HG03103 (cell line): ENCODE measurements at regions not wholly inside any gene's neighbourhood (a gene's known extent, or its start where the extent isn't known, plus 50 kb on each side); places are given as distances from the start of the nearest gene placed in this dataset.
"Not testable (repeated sequence)": the region's sequence is repeated elsewhere in the genome, so short reads cannot be mapped to it uniquely, and the experiment has no call there.

Source experiments
- ATAC-seq: cut with Tn5 transposase; IDR thresholded peaks from one replicate; pipeline ENCODE4 v1.9.1; 2021; ENCODE audit warnings: low read depth; ENCODE audit not compliant: unreplicated experiment

DNA sequence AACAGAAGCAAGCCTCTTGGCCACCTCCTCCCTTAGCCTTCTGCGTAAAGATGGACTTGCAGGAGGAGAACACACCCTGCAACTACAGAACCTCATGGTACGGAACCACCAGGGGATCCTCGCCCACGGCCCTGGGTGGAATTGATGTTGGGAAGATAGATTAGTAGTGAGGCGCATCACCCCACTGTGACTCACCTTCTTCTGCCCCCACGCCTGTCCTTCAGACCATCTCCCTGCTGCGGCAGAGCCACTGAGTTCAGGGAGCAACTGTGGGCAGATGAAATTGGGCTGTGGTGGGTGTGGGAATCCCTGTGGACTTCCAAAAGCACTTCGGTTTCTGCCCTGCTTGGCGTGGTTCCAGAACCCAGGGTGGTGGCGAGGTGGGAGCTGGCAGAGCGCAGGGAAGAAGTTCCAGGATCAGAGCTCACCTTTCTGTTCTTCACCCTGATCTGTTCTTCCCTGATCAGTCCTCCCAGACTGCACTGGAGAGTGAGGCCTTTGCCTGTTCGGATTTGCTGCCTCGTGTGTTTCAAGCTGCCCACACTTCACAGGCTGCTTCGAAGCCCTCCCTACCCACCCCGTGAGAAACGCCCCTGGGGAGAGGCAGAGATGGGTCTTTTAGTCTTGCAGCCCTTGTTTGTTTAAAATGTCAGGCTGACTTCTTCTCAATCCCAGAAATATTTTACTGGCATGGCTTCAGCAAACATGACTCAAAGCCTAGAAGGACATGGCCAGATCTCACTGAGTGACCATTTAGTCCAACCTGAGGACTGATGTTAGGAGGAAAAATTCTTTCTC, 92.8 kb upstream of the MLN start:
- no peak for ATAC-seq

DNA sequence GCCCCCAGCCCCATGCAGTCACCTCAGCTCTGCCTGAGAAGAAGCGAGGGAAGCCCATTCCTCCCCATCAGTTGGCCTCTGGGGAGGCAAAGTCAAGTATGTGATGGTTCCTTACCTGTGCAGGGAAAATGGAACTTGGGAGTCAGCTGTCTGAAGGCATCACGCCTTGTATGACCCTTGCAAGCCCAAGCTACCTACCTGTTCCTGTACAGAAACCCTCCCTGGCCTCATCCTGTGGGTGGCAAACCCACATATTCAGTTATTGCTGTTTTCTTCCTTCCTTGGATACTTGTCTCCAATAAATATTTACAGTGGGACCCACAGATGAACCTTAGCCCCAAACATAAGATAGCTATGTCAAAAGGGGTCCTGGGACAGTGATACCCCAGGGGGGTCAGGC, 92.2 kb upstream of the MLN start:
- ATAC-seq: no peak

DNA sequence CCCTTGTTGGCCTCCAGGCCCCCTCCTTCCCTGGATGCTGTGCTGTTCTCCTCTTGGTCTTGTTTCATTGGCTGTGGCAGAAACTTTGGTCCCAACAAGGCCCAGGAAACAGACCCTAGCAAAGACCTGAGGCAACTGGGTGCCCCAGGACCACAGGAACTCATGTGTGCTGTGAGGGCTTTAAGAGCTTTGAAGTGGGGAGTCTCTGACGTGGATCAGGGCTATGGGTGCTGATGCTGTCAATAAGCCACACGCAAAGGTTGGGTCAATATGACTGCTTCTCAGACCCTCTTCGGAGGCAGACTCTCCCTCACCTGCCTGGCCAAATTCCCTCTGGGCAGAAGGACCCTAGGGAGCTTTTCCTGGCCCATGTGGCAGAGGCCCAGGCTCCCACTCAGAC, 91.5 kb upstream of the MLN start:
- no peak for ATAC-seq

DNA sequence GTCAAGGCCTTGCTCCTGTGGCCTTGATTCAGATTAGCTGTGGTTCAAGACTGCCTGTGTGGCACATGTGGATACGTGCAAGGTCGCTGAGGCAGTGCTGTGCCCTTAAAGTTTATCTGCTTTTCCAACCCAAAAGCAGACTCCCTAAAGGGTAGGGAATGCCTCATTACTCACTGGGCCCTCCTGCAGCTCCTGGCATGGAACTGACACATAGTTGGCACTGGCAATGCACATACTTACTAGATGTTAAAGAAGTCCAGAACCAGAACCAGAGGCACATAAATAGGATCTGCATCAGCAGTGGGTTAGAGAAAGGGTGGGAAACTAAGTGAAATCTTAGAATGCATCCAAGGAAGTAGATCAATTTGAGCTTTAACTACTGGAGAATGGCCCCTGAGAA, 90.6 kb upstream of the MLN start:
- ATAC-seq: no peak

DNA sequence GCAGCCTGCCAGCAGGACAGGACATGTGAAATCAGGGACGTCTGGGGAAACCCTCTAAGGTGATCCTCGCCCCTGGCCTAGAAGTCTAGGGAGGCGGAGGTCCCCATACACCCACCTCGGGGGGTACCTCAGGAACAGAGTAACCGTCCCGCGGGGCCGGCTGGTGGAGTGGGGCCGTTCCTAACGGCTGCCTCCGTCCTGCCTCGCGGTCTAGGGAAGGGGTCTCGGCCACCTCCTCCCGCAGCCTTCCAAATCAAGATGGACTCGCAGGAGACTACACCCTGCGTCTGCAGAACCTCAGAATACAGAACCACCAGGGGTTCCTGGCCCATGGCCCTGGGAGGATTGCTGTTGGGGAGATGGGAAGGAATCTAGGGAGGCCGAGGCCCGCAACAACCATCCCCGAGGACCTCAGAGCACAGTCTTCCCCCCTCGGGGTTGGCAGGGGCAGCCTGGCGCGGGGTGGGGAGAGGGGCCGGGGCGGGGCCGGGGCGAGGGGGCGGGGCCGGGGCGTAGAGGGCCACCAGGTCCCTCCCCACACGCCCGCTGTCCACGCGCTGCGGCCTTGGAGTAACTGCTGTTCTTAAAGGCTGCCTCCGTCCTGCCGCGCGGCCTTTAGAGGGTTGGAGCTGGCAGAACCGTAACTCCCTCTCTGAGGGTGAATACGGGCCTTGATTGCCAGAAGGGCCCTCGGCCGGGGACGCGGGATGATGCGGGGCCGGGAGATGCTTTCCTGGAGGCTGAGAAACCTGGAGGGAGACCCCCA, 89.0 kb upstream of the MLN start:
- no peak for ATAC-seq

DNA sequence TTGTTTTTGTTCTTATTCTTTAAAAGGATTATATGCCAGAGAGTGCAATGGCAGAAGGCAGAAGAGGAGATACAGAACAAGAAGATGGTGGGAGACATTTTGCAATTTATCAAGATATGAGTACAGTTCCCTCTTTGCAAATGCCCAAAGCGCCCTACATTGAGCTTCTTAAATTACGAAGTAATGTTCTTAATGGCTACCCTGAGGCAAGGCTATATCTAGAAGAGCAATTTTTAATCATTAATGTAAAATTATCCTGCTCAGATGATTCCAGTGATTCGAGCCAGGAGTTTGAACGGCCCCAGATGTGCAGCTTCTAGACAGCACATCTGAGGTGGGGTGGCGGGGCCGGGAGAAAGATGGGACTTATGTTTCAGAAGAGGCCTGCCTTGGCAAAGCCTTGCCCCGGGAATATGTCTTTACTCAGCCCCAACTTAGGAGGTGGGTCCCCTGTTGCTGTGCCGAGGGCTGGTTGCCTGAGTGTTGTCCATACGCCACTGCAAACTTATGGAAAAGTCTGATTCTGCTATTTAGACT, 84.9 kb upstream of the MLN start:
- no peak for ATAC-seq

DNA sequence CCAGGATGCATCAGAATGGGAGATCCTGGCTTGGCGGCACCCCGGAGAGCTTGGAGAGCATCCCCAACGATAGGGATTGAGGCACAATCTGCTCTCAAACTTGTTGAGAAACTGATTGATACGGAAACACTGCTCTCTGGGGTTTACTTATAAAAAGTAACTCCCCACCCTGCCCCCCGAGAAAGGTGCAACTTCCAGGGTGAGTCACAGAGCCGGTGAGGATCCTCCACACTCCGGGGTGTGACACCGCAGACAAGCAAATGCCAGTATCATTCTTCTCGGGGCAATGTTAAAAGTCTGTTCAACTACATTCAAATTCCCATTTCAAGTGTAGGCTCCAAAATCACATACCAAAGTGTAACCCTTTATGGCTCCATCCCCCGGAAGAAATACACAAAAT, 84.4 kb upstream of the MLN start:
- no peak for ATAC-seq

DNA sequence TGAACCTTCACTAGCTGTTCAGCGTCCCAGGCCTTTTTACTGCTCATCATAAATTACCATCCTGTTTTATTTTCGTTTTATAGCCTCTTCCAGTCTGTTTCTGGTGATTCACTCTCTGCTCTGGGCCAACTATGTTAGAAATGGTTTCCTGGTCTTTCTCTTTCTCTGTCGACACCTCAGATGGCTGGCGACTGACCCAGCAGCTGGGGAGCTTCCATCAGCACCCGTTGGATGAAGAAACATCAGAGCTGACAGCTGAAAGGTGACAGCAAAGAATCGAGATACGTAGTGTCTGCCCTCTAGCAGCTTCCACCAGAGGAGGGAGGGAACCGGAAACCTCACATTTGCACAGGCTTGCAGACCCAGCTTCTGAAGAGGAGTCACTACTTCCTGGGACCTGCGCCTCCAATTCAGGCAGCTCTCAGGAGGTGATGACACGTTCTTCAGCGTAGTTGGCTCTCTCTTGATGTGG, 82.9 kb upstream of the MLN start:
- no peak for ATAC-seq

DNA sequence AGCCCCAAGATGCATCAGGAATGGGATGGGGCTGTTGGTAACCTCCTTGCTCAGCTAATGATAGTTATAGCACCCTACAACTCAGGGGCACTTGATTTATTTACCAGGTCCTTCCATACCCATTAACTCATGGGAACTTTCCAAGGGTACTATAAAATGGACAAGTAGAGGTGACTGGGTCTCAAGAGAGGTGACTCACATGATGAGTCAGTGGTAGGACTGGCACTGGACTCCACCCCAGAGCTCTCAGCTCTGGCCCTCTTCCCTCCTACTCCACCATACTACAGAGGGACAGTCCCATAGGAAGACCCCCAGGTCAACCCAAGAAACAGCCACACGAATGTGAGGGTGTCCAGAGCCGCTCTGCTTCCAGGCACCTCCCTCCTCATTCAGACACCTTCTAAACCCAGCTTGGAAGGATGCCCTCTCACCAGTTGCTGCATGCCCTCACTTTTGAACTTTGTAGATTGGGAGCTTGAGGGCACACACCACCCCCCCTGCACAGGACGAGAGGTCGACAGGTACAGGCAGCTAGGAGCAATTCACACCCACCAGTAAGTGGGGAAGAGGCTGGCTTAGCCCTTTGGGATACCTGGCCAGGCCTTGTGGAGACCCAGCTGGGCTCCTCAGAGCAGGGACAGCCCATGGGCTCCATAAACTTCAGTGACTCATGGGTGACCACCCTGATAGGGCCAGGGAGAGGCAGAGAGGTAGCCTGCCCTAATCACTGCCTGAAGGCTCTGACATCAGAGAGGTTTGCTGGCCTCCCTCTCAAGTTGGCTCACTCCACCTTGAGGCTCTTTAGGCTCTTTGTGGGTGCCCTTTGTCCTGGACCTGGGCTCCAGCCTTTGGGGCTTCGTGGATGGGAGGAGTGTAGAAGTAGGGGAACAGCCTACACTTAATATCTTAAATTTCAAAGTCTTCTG, 81.6 kb upstream of the MLN start:
- no peak for ATAC-seq

DNA sequence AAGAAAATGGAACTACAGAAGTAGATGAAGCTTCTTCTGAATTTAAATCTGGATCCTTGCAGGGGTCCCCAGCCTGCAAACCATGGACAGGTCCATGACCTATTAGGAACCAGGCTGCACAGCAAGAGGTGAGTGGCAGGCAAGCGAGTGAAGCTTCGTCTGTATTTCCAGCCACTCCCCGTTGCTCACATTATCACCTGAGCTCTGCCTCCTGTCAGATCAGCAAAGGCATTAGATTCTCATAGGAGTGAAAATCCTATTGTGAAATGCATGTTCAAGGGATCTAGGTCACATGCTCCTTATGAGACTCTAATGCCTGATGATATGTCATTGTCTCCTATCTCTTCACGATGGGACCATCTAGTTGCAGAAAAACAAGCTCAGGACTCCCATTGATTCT, 79.8 kb upstream of the MLN start:
- not testable (repeated sequence) for ATAC-seq

DNA sequence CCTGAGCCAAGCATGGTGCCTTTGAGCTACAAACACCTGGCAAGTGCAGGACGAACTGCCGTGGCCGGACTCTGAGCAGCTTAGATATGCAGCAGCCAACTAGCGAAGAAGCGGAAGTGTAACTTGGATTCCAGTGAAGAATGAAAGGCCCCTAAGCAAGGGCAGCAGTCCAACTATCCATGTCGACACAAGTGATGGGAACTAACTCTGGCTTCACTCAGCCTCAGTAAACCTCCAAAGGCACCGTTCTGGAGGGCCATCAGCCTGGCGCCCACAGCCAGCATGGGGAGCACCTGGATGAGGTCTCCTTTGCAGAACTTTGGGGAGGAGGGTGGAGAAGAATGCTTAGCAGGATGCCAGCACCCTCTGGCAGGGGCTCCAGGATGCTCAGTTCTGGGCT, 78.4 kb upstream of the MLN start:
- no peak for ATAC-seq

DNA sequence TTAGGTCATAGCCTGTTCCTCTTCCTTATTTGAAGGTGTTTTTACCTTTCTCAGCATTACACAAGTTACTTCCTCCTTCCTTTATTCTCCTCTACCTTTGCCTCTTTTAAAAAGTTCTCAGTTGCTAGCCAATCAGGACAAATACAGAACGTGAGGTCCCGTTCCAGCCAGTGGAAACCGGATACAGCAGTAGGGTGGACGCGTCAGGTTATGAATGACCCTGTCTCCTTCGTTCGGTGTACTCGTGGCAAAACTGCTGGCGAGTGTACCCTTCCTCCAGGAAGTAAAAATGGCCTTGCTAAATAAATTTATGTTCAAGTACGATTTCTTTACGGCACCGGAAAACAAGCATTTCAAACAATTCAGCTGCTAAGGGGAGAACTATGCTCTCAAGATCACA, 77.0 kb upstream of the MLN start:
- no peak for ATAC-seq

DNA sequence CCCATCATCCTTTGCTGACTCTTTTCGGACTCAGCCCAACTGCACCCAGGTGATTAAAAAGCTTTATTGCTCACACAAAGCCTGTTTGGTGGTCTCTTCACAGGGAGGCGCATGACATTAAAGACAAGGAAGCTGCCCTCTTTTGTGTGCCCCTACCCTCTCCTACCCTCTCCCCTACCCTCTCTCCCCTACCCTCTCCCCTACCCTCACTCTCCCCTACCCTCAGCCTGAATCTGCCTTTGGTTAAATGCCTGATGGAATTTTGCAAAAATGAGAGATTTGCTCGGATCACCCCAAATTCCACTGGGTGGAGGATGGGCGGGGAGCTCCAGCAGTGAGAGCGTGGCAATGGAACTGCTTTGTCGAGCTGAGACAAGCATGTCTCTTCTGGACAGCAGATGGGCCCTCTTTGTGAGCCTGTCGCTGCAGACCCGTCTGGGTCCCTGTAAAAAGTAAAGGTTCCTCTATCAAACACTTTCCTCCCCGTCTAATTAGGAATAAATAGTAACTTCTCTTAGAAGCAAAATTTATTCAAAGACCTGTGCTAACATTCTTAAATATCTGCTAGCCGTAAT, 76.4 kb upstream of the MLN start:
- ATAC-seq: no peak

DNA sequence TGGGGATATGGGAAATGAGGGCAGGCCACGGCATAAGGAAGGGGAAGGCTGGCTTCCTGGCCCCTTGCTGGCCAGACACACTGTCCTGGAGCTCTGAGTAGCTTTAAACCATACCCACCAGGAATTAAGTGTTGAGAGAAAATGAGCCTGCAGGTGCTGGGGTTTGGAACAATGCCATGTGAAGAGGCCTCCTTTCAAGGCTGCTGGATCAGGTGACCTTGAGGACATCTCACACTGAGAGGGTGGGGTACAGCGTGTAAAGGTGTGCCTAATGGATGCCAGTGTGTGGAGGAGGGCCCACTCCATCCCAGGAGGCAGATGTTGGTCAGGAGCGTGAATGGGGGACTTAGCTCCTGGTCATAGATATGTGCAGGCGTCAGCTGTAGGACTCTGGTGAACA, 74.8 kb upstream of the MLN start:
- no peak for ATAC-seq

DNA sequence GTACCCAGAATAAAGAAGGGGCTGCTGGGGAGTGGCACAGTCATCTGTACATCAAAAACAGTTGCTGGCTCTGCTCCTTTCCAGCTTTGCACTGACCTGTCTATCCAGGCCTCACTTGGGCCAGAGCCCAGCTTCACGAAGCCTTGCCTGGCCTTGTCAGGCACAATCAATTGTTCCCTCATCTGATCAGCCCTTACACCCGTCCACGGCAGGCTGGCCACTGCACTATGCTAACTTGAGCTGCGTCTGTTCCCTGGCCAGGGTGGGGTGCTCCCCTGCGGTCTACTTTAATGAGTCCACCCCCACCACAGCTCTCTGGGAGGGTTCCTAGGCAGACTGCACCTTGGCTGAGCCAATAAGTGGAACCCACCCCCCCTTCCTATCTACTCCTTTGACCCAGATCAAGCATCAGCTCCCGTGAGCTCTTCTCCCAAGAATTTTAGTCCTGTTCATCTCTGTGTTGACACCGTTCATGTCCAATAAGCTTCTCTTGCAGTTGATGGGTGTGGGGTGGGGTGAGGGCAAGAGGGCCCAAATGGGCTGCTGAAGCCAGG, 74.3 kb upstream of the MLN start:
- ATAC-seq: no peak

DNA sequence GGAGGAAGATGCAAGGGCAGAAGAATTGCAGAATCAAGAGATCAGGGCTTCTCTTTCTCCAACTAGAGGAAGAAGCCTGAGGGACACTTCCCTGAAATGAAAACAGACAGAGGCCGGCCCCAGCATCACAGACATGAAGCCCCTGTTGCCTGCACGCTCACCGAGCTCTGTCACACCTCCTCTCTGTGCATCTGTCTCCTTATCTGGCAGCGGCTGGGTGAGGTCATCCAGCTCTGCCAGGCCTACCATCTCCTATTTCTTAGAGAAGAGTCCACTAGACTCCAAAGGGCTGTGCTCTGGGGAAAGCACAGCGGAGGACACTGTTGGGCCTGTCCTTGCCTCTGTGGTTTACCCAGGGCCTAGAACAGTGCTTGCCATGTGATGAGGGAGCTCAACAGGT, 71.9 kb upstream of the MLN start:
- ATAC-seq: no peak

DNA sequence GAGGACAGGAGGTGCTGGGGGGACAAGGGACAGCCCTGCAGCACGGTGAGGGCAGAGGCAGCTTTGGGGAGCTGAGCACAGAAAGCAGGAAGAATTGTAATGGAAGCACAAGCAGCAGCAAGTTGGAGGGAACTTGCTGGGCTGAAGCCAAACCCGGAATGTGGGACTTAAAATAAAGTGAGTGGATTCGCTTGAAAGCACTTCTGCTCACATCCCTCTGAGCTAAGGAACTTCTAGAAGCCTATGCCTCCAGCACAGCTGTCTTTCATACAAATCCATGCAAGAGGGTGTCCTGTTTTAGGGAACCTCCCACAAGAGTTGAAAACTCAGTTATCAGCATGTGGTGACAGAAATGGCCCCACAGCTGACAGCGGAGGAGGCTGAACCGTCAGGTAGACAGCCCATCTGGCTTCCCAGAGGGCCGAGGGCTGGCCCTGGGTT, 71.4 kb upstream of the MLN start:
- ATAC-seq: no peak

DNA sequence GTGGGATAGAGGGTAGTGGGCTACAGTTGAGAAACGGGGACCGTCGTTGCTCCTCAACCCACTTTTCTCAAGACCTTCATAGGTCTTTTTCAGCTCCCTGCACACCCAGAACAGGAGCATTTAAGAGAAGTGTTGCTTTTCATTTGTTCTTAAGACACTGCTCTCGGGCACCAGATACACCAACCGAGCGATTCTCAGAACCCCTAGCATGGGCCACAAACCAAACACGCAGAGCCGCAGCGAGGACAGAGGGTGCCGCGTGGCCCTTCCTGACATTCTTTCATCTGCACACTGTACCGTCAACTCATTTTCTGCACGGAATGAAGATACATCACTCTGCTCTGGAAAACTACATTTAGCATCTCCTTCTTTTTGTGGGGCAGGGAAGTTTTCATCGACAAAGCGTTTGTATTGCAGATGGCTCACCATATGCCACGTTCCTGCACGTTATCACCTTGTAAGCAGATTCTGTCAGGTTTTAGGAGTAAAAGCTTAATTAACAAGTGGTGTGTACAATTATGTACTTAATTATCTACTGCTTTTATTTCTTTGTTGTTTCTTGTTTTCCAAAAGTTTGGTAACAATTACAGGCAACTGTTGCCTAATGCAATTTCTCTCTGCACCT, 70.4 kb upstream of the MLN start:
- no peak for ATAC-seq

DNA sequence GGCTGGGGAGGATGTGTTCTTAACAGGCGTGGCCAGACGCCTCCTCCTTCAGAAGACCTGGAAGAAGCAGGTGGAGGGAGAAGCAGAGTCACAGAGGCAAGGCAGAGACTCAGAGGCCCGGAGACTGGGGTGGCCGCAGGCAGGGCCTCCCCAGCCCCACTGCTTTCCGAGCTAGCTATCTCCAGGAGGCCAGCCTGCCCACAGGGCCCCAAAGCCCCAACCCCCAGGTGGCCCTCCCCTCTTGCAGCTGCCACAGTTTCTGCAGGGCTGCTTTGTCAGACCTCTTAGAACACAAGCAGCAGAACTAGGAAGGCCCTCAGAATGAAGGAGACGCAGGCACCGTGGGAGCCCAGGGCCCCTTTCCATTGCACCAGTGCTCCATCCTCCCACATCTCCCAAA, 69.0 kb upstream of the MLN start:
- ATAC-seq: no peak
